ENCODE measurements at regions not wholly inside any gene's neighbourhood (a gene's known extent, or its start where the extent isn't known, plus 50 kb on each side); places are given as distances from the start of the nearest gene placed in this dataset.

- H3K9ac ChIP-seq (ENCODE audit: control insufficient read depth, extremely low read depth, insufficient read depth, low read length), result no peak overlapping the region
- no peaks in the 10 kb centered on the region for H3K79me2 ChIP-seq (ENCODE audit: control insufficient read depth, insufficient read depth, low read length)
- TF ChIP-seq CTCF (optimal IDR thresholded peaks at IDR 0.05 in 1 of 3, IDR thresholded peaks at IDR 0.05 in 1 of 3, conservative IDR thresholded peaks at IDR 0.05 in 1 of 3; ENCODE audit: extremely low read depth in 1 of 3, insufficient read depth in 2 of 3, low read length in 3 of 3), result no peak
- no peak for TF ChIP-seq EZH2 (IDR thresholded peaks at IDR 0.05; ENCODE audit: low read length)
- H3K27me3 ChIP-seq (ENCODE audit: control insufficient read depth, extremely low read depth, insufficient read depth, low read length), result no peaks in the 10 kb centered on the region
- no peaks in the 10 kb centered on the region for H3K9me1 ChIP-seq (ENCODE audit: control insufficient read depth, extremely low read depth, insufficient read depth, low read length)
- no peaks in the 10 kb centered on the region for H3K9me3 ChIP-seq (ENCODE audit: control insufficient read depth, low read depth, low read length)
- DNase-seq (ENCODE audit: low read depth, low spot score), result no peak
- H2AFZ ChIP-seq (ENCODE audit: control insufficient read depth, low read length), result no peak overlapping the region
- dilution Hi-C loops (cut with MboI; ENCODE audit: extremely low pct_ligation_motif_present, low sequenced_read_pairs), result no loop called here
- no peak overlapping the region for H3K4me2 ChIP-seq (ENCODE audit: control insufficient read depth, extremely low read depth, insufficient read depth, low read depth, low read length)
- H3K4me3 ChIP-seq (ENCODE audit: control insufficient read depth in 2 of 3, extremely low read depth in 1 of 3, insufficient read depth in 2 of 3, low read depth in 1 of 3, low read length in 3 of 3), result no peak overlapping the region
- H3K27ac ChIP-seq (ENCODE audit: control insufficient read depth, insufficient read depth, low read length), result no peak overlapping the region
- no peaks in the 10 kb centered on the region for H4K20me1 ChIP-seq (ENCODE audit: control insufficient read depth, extremely low read depth, insufficient read depth, low read length)
- H3K4me1 ChIP-seq (ENCODE audit: control insufficient read depth, extremely low read depth, insufficient read depth, low read length), result no peaks in the 10 kb centered on the region
- no peaks in the 10 kb centered on the region for H3K36me3 ChIP-seq (ENCODE audit: control insufficient read depth in 2 of 2, extremely low read depth in 1 of 2, insufficient read depth in 2 of 2, low read length in 2 of 2)
- FAIRE-seq, result no peak
Observed at GRCh38 chr14:34137001-34137745, 186.3 kb upstream of the EGLN3 start.

GRCh38 chr14:34135492-34135891 lies 184.6 kb upstream of the EGLN3 start:
- H3K36me3 ChIP-seq (ENCODE audit: control insufficient read depth in 2 of 2, extremely low read depth in 1 of 2, insufficient read depth in 2 of 2, low read length in 2 of 2), result no peaks in the 10 kb centered on the region
- H3K27ac ChIP-seq (ENCODE audit: control insufficient read depth, insufficient read depth, low read length), result no peak overlapping the region
- H3K9me1 ChIP-seq (ENCODE audit: control insufficient read depth, extremely low read depth, insufficient read depth, low read length), result no peaks in the 10 kb centered on the region
- FAIRE-seq (no peak), DNase-seq (ENCODE audit: low read depth, low spot score) (no peak)
- no peaks in the 10 kb centered on the region for H3K4me1 ChIP-seq (ENCODE audit: control insufficient read depth, extremely low read depth, insufficient read depth, low read length)
- no peak overlapping the region for H3K4me3 ChIP-seq (ENCODE audit: control insufficient read depth in 2 of 3, extremely low read depth in 1 of 3, insufficient read depth in 2 of 3, low read depth in 1 of 3, low read length in 3 of 3)
- dilution Hi-C loops (cut with MboI; ENCODE audit: extremely low pct_ligation_motif_present, low sequenced_read_pairs), result no loop called here
- no peaks in the 10 kb centered on the region for H3K9me3 ChIP-seq (ENCODE audit: control insufficient read depth, low read depth, low read length)
- H3K27me3 ChIP-seq (ENCODE audit: control insufficient read depth, extremely low read depth, insufficient read depth, low read length), result no peaks in the 10 kb centered on the region
- H3K4me2 ChIP-seq (ENCODE audit: control insufficient read depth, extremely low read depth, insufficient read depth, low read depth, low read length), result no peak overlapping the region
- H3K9ac ChIP-seq (ENCODE audit: control insufficient read depth, extremely low read depth, insufficient read depth, low read length), result no peak overlapping the region
- H4K20me1 ChIP-seq (ENCODE audit: control insufficient read depth, extremely low read depth, insufficient read depth, low read length), result no peaks in the 10 kb centered on the region
- no peaks in the 10 kb centered on the region for H3K79me2 ChIP-seq (ENCODE audit: control insufficient read depth, insufficient read depth, low read length)
- no peak overlapping the region for H2AFZ ChIP-seq (ENCODE audit: control insufficient read depth, low read length)
- no peak for TF ChIP-seq CTCF (optimal IDR thresholded peaks at IDR 0.05 in 1 of 3, IDR thresholded peaks at IDR 0.05 in 1 of 3, conservative IDR thresholded peaks at IDR 0.05 in 1 of 3; ENCODE audit: extremely low read depth in 1 of 3, insufficient read depth in 2 of 3, low read length in 3 of 3)
- no peak for TF ChIP-seq EZH2 (IDR thresholded peaks at IDR 0.05; ENCODE audit: low read length)

Measured in keratinocyte (primary cell).